HFFc6 (cell line): ENCODE measurements at regions not wholly inside any gene's neighbourhood (a gene's known extent, or its start where the extent isn't known, plus 50 kb on each side); places are given as distances from the start of the nearest gene placed in this dataset.

ENCODE experiments used
- DNase-seq: peaks from one replicate; pipeline ENCODE4 v3.0.0-alpha.2; 2018
- H3K27ac Mint-ChIP-seq: 2 replicates; pipeline ENCODE4 v1.8.0; 2020; ENCODE audit warnings: mild to moderate bottlenecking, mixed read lengths
- H3K27me3 Mint-ChIP-seq: 2 replicates; pipeline ENCODE4 v1.8.0; 2021; ENCODE audit warnings: mild to moderate bottlenecking, moderate library complexity, mixed read lengths; ENCODE audit not compliant: insufficient read depth
- H3K36me3 Mint-ChIP-seq: 2 replicates; pipeline ENCODE4 v1.8.0; 2021; ENCODE audit warnings: low read depth, mixed read lengths
- H3K4me1 Mint-ChIP-seq: 2 replicates; pipeline ENCODE4 v1.8.0; 2020; ENCODE audit warnings: low read depth, mixed read lengths
- H3K4me3 Mint-ChIP-seq: 2 replicates; pipeline ENCODE4 v1.8.0; 2020; ENCODE audit warnings: mild to moderate bottlenecking, moderate library complexity, mixed read lengths
- H3K9me3 Mint-ChIP-seq: 2 replicates; pipeline ENCODE4 v1.8.0; 2020; ENCODE audit warnings: mild to moderate bottlenecking, mixed read lengths
- CTCF ChIP-seq: fragments of 200-600 bp; sonication (generic); IDR thresholded peaks from 2 replicates; pipeline ENCODE4 v1.5.0; 2021; ENCODE audit warnings: antibody characterized with exemption, mild to moderate bottlenecking

GRCh38 chr12:4118601-4119156 is 154.9 kb upstream of the CCND2 start:
- Mint-ChIP-seq H3K9me3 (peaks cover 15% of the 10 kb centered on the region), H3K27ac (no peak overlapping the region), H3K36me3 (peaks cover 3% of the 10 kb centered on the region; the same call in 1 of the 2 replicates), H3K4me3 (no peak overlapping the region), H3K27me3 (peaks cover 10% of the 10 kb centered on the region), H3K4me1 (peaks cover 21% of the 10 kb centered on the region; the same call in 1 of the 2 replicates)
- no peak for DNase-seq
- no peak for TF ChIP-seq CTCF

GRCh38 chr12:4118017-4118510 is 155.5 kb upstream of the CCND2 start:
- Mint-ChIP-seq H3K27ac (no peak overlapping the region; the same call in 1 of the 2 replicates), H3K27me3 (peaks cover 9% of the 10 kb centered on the region), H3K36me3 (peaks cover 3% of the 10 kb centered on the region; the same call in 1 of the 2 replicates), H3K4me3 (peak overlapping the region; percentile 23; the same call in 1 of the 2 replicates), H3K9me3 (peaks cover 15% of the 10 kb centered on the region), H3K4me1 (peaks cover 21% of the 10 kb centered on the region; the same call in 1 of the 2 replicates)
- DNase-seq = peak; percentile 31
- no peak for TF ChIP-seq CTCF

- DNase-seq = no peak
- no peak overlapping the region for H3K27ac Mint-ChIP-seq
- H3K27me3 Mint-ChIP-seq = peaks cover 3% of the 10 kb centered on the region
- peaks cover 3% of the 10 kb centered on the region; the same call in 1 of the 2 replicates for H3K36me3 Mint-ChIP-seq
- peaks cover 21% of the 10 kb centered on the region; the same call in 1 of the 2 replicates for H3K4me1 Mint-ChIP-seq
- TF ChIP-seq CTCF = no peak
- H3K4me3 Mint-ChIP-seq = no peak overlapping the region
- peaks cover 15% of the 10 kb centered on the region for H3K9me3 Mint-ChIP-seq
Measured at GRCh38 chr12:4117386-4118016, 156.1 kb upstream of the CCND2 start.

- no peak for TF ChIP-seq CTCF
- no peak overlapping the region for H3K4me3 Mint-ChIP-seq
- DNase-seq = peak; percentile 78
- no peak overlapping the region for H3K27ac Mint-ChIP-seq
- peaks cover 21% of the 10 kb centered on the region; the same call in 1 of the 2 replicates for H3K4me1 Mint-ChIP-seq
- peaks cover 3% of the 10 kb centered on the region; the same call in 1 of the 2 replicates for H3K36me3 Mint-ChIP-seq
- peaks cover 5% of the 10 kb centered on the region for H3K27me3 Mint-ChIP-seq
- H3K9me3 Mint-ChIP-seq = peaks cover 15% of the 10 kb centered on the region; the same call in 1 of the 2 replicates
Measured at GRCh38 chr12:4116251-4117111, 157.1 kb upstream of the CCND2 start.

- Mint-ChIP-seq H3K9me3 (peaks cover 8% of the 10 kb centered on the region; the same call in 1 of the 2 replicates), H3K4me3 (no peak overlapping the region), H3K36me3 (peaks cover 3% of the 10 kb centered on the region; the same call in 1 of the 2 replicates), H3K4me1 (peaks cover 21% of the 10 kb centered on the region; the same call in 1 of the 2 replicates), H3K27me3 (peaks cover 4% of the 10 kb centered on the region), H3K27ac (no peak overlapping the region)
- TF ChIP-seq CTCF = no peak
- no peak for DNase-seq
Measured at GRCh38 chr12:4115570-4115969, 158.0 kb upstream of the CCND2 start.
